ENCODE measurements at regions not wholly inside any gene's neighbourhood (a gene's known extent, or its start where the extent isn't known, plus 50 kb on each side); places are given as distances from the start of the nearest gene placed in this dataset.

DNA sequence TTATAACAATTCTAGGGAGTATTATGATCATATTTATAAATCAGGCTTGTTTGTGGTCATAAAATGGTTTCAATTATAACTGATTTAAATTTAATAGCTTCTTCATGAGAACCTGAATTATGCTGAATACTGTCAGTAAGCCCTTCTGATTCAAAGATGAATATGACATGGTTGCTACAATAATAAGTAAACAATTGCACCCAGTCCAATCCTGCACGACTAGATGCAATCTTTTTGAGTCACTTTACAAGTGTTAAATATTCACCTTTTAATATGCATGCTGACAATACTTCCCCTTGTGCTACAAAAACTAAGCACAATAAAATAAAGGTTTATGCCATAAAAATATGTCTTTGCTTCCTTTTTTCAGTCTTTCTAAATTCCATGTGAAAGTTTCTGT lies 325.2 kb downstream of the KCNJ3 start:
- H3K4me3 ChIP-seq (replicated peaks; ENCODE audit: low read depth, low read length): no peak overlapping the region
- DNase-seq (ENCODE audit: extremely low read depth, insufficient read length): no peak
- no peak for TF ChIP-seq CTCF (IDR thresholded peaks at IDR 0.05; ENCODE audit: insufficient read depth, low read length, poor library complexity, severe bottlenecking)
- H3K27me3 ChIP-seq (replicated peaks; ENCODE audit: control insufficient read depth, insufficient read depth, low read length): no peaks in the 10 kb centered on the region
- no peaks in the 10 kb centered on the region for H3K36me3 ChIP-seq (ENCODE audit: control insufficient read depth, insufficient read depth, low read length)

DNA sequence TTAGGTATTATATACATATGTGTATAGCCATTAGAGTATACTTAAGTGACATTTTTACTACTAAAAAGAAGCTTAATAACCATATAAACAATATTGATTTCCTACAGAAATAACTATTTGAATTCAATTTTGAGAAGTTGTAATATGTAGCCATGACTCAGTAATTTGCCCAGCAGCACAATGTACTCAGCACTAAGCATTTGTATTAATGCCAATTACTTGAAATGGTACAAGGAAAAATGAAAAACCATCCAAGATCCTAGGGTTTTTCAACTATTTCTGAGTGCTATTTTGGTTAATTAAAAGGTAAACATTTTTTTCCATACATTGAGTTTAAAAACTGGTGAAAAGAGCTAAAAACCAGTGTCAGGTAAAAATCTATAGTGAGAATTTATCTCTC lies 324.0 kb downstream of the KCNJ3 start:
- Histone ChIP-seq H3K4me3 (replicated peaks; ENCODE audit: low read depth, low read length) (no peak overlapping the region), H3K36me3 (ENCODE audit: control insufficient read depth, insufficient read depth, low read length) (no peaks in the 10 kb centered on the region), H3K27me3 (replicated peaks; ENCODE audit: control insufficient read depth, insufficient read depth, low read length) (no peaks in the 10 kb centered on the region)
- no peak for DNase-seq (ENCODE audit: extremely low read depth, insufficient read length)
- TF ChIP-seq CTCF (IDR thresholded peaks at IDR 0.05; ENCODE audit: insufficient read depth, low read length, poor library complexity, severe bottlenecking): no peak

GRCh38 chr2:155021618-155022017 lies 323.1 kb downstream of the KCNJ3 start:
- no peaks in the 10 kb centered on the region for H3K36me3 ChIP-seq (ENCODE audit: control insufficient read depth, insufficient read depth, low read length)
- no peak for DNase-seq (ENCODE audit: extremely low read depth, insufficient read length)
- no peaks in the 10 kb centered on the region for H3K27me3 ChIP-seq (replicated peaks; ENCODE audit: control insufficient read depth, insufficient read depth, low read length)
- H3K4me3 ChIP-seq (replicated peaks; ENCODE audit: low read depth, low read length): no peak overlapping the region
- TF ChIP-seq CTCF (IDR thresholded peaks at IDR 0.05; ENCODE audit: insufficient read depth, low read length, poor library complexity, severe bottlenecking): no peak

- Histone ChIP-seq H3K27me3 (replicated peaks; ENCODE audit: control insufficient read depth, insufficient read depth, low read length) (no peaks in the 10 kb centered on the region), H3K36me3 (ENCODE audit: control insufficient read depth, insufficient read depth, low read length) (no peaks in the 10 kb centered on the region), H3K4me3 (replicated peaks; ENCODE audit: low read depth, low read length) (no peak overlapping the region)
- DNase-seq (ENCODE audit: extremely low read depth, insufficient read length): no peak
- no peak for TF ChIP-seq CTCF (IDR thresholded peaks at IDR 0.05; ENCODE audit: insufficient read depth, low read length, poor library complexity, severe bottlenecking)
These were observed 321.8 kb downstream of the KCNJ3 start for GRCh38 chr2:155020246-155020645.

- H3K4me3 ChIP-seq (replicated peaks; ENCODE audit: low read depth, low read length): no peak overlapping the region
- H3K27me3 ChIP-seq (replicated peaks; ENCODE audit: control insufficient read depth, insufficient read depth, low read length): no peaks in the 10 kb centered on the region
- no peak for DNase-seq (ENCODE audit: extremely low read depth, insufficient read length)
- no peaks in the 10 kb centered on the region for H3K36me3 ChIP-seq (ENCODE audit: control insufficient read depth, insufficient read depth, low read length)
- no peak for TF ChIP-seq CTCF (IDR thresholded peaks at IDR 0.05; ENCODE audit: insufficient read depth, low read length, poor library complexity, severe bottlenecking)
These were observed 312.4 kb downstream of the KCNJ3 start for GRCh38 chr2:155010925-155011324.

DNA sequence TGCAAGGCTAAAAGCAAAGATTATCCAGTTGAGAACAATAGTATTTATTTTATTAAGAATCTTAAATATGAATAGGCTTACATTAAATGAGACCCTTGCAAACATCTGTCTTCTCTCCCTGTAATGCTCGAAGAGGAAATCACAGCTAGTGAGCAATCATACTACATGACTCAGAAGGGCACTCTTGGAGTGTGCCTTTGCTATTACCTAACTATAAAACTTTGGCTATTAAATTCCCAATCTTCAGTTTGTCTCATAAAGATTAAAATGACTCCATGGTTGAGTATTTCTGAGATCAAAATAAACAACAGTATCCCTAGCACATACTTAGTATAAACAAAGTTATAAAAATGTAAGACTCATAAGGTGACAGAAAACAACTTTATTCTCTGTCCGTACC lies 296.9 kb downstream of the KCNJ3 start:
- Histone ChIP-seq H3K27me3 (replicated peaks; ENCODE audit: control insufficient read depth, insufficient read depth, low read length) (no peaks in the 10 kb centered on the region), H3K4me3 (replicated peaks; ENCODE audit: low read depth, low read length) (no peak overlapping the region), H3K36me3 (ENCODE audit: control insufficient read depth, insufficient read depth, low read length) (no peaks in the 10 kb centered on the region)
- DNase-seq (ENCODE audit: extremely low read depth, insufficient read length): no peak
- TF ChIP-seq CTCF (IDR thresholded peaks at IDR 0.05; ENCODE audit: insufficient read depth, low read length, poor library complexity, severe bottlenecking): no peak
